GM21825 (cell line): ENCODE measurements at regions not wholly inside any gene's neighbourhood (a gene's known extent, or its start where the extent isn't known, plus 50 kb on each side); places are given as distances from the start of the nearest gene placed in this dataset.
"Not testable (repeated sequence)": the region's sequence is repeated elsewhere in the genome, so short reads cannot be mapped to it uniquely, and the experiment has no call there.

Experiments
- ATAC-seq: cut with Tn5 transposase; IDR thresholded peaks from one replicate; pipeline ENCODE4 v1.9.1; 2021; ENCODE audit warnings: mild to moderate bottlenecking, moderate library complexity; ENCODE audit not compliant: unreplicated experiment

- ATAC-seq, result no peak
Observed at GRCh38 chr5:86337667-86338460, 279.9 kb upstream of the COX7C start.

- no peak for ATAC-seq
Observed at GRCh38 chr5:86354664-86355063, 263.1 kb upstream of the COX7C start.

- no peak for ATAC-seq
Observed at GRCh38 chr5:86360801-86361200, 256.9 kb upstream of the COX7C start.

GRCh38 chr5:86371061-86371460 lies 246.7 kb upstream of the COX7C start:
- no peak for ATAC-seq

- no peak for ATAC-seq
Observed at GRCh38 chr5:86374611-86375010, 243.1 kb upstream of the COX7C start.

GRCh38 chr5:86376214-86376613 lies 241.5 kb upstream of the COX7C start:
- no peak for ATAC-seq

- no peak for ATAC-seq
Observed at GRCh38 chr5:86403190-86403589, 214.6 kb upstream of the COX7C start.

GRCh38 chr5:86404256-86404655 lies 213.5 kb upstream of the COX7C start:
- ATAC-seq, result no peak

- no peak for ATAC-seq
Observed at GRCh38 chr5:86407711-86408110, 210.0 kb upstream of the COX7C start.

- ATAC-seq, result no peak
Observed at GRCh38 chr5:86411596-86411995, 206.1 kb upstream of the COX7C start.

GRCh38 chr5:86427158-86427557 lies 190.6 kb upstream of the COX7C start:
- ATAC-seq, result no peak

- no peak for ATAC-seq
Observed at GRCh38 chr5:86439593-86440110, 178.1 kb upstream of the COX7C start.

- ATAC-seq, result no peak
Observed at GRCh38 chr5:86442036-86442745, 175.6 kb upstream of the COX7C start.

- no peak for ATAC-seq
Observed at GRCh38 chr5:86447362-86447761, 170.4 kb upstream of the COX7C start.

- ATAC-seq, result no peak
Observed at GRCh38 chr5:86452251-86452650, 165.5 kb upstream of the COX7C start.

GRCh38 chr5:86460519-86460918 lies 157.2 kb upstream of the COX7C start:
- ATAC-seq, result no peak

GRCh38 chr5:86461169-86461956 lies 156.4 kb upstream of the COX7C start:
- no peak for ATAC-seq

GRCh38 chr5:86463339-86463738 lies 154.4 kb upstream of the COX7C start:
- ATAC-seq, result no peak

- no peak for ATAC-seq
Observed at GRCh38 chr5:86465052-86465838, 152.5 kb upstream of the COX7C start.

GRCh38 chr5:86466721-86467120 lies 151.0 kb upstream of the COX7C start:
- not testable (repeated sequence) for ATAC-seq

GRCh38 chr5:86482008-86482407 lies 135.7 kb upstream of the COX7C start:
- no peak for ATAC-seq
